Mesendoderm (in vitro differentiated cells): ENCODE measurements at regions not wholly inside any gene's neighbourhood (a gene's known extent, or its start where the extent isn't known, plus 50 kb on each side); places are given as distances from the start of the nearest gene placed in this dataset.
"Not testable (repeated sequence)": the region's sequence is repeated elsewhere in the genome, so short reads cannot be mapped to it uniquely, and the experiment has no call there.

Source experiments
- DNase-seq: peaks from one replicate; pipeline ENCODE4 v3.0.0; 2013
- H2AK5ac ChIP-seq: 2 replicates; pipeline ENCODE4 v1.6.1; 2013; ENCODE audit warnings: low read length, inconsistent platforms
- H2BK120ac ChIP-seq: 2 replicates; pipeline ENCODE4 v1.6.1; 2013; ENCODE audit warnings: low read depth, mild to moderate bottlenecking, low read length, moderate library complexity, mixed read lengths
- H2BK15ac ChIP-seq: replicated peaks from 2 replicates; pipeline ENCODE4 v1.6.1; 2013; ENCODE audit warnings: low read depth, mild to moderate bottlenecking, moderate library complexity
- H2BK5ac ChIP-seq: 2 replicates; pipeline ENCODE4 v1.6.1; 2013; ENCODE audit warnings: low read length, inconsistent platforms
- H3K18ac ChIP-seq: 2 replicates; pipeline ENCODE4 v1.6.1; 2013; ENCODE audit warnings: mild to moderate bottlenecking, low read length, mixed read lengths
- H3K23ac ChIP-seq: one replicate; pipeline ENCODE4 v1.6.1; 2013; ENCODE audit warnings: low read length
- H3K27ac ChIP-seq: 2 replicates; pipeline ENCODE4 v1.5.1; 2013; ENCODE audit warnings: low read depth, mild to moderate bottlenecking, inconsistent platforms, low read length, moderate library complexity
- H3K27me3 ChIP-seq: 2 replicates; pipeline ENCODE4 v1.6.1; 2013; ENCODE audit warnings: low read length, control low read depth, mild to moderate bottlenecking, inconsistent platforms; ENCODE audit not compliant: insufficient read depth, poor library complexity
- H3K36me3 ChIP-seq: 2 replicates; pipeline ENCODE4 v1.6.1; 2013; ENCODE audit warnings: low read length, inconsistent platforms; ENCODE audit not compliant: control insufficient read depth, insufficient read depth
- H3K4ac ChIP-seq: one replicate; pipeline ENCODE4 v1.6.1; 2013; ENCODE audit warnings: low read depth, mild to moderate bottlenecking, low read length, moderate library complexity
- H3K4me1 ChIP-seq: 2 replicates; pipeline ENCODE4 v1.6.1; 2013; ENCODE audit warnings: low read depth, low read length, inconsistent platforms; ENCODE audit not compliant: control insufficient read depth
- H3K4me2 ChIP-seq: 2 replicates; pipeline ENCODE4 v1.6.1; 2013; ENCODE audit warnings: low read length
- H3K4me3 ChIP-seq: 2 replicates; pipeline ENCODE4 v1.5.1; 2013; ENCODE audit warnings: mild to moderate bottlenecking, low read length
- H3K56ac ChIP-seq: one replicate; pipeline ENCODE4 v1.6.1; 2013; ENCODE audit warnings: low read length
- H3K79me1 ChIP-seq: 2 replicates; pipeline ENCODE4 v1.6.1; 2013; ENCODE audit warnings: low read length, inconsistent platforms
- H3K79me2 ChIP-seq: 2 replicates; pipeline ENCODE4 v1.6.1; 2013; ENCODE audit warnings: mild to moderate bottlenecking, low read length; ENCODE audit not compliant: control insufficient read depth, insufficient read depth
- H3K9ac ChIP-seq: 2 replicates; pipeline ENCODE4 v1.6.1; 2013; ENCODE audit warnings: low read length, inconsistent platforms
- H4K5ac ChIP-seq: one replicate; pipeline ENCODE4 v1.6.1; 2013; ENCODE audit warnings: low read length
- H4K8ac ChIP-seq: one replicate; pipeline ENCODE4 v1.6.1; 2013; ENCODE audit warnings: low read depth, mild to moderate bottlenecking, control low read depth, low read length, moderate library complexity
- WGBS: extraction: QIAGEN DNeasy Blood & Tissue Kit; methylation state at CpG from one replicate; pipeline ENCODE4 v1.1.7; 2013; ENCODE audit warnings: low lambda C conversion rate, missing lambda C conversion rate; ENCODE audit not compliant: insufficient coverage; ENCODE audit errors: extremely low coverage; 5-methylcytosine and 5-hydroxymethylcytosine counted together

DNA sequence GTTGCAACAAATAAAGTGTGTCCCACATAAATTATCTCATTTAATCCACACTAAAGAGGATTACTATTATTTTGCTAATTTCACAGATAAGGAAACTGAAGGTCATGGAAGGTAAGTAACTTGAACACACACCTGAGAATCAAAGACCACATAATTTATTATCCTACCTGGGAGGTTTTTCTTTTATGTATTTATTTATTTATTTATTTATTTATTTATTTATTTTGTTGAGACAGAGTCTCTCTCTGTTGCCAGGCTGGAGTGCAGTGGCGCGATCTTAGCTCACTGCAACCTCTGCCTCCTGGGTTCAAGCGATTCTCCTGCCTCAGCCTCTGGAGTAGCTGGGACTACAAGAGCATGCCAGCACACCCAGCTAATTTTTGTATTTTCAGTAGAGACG, 1011.4 kb downstream of the VRK1 start:
- not testable (repeated sequence) for H3K79me1 ChIP-seq, H3K23ac ChIP-seq, H2BK120ac ChIP-seq, H4K5ac ChIP-seq, H4K8ac ChIP-seq, H3K4me3 ChIP-seq, H2BK15ac ChIP-seq, H2BK5ac ChIP-seq, H3K9ac ChIP-seq, H3K27ac ChIP-seq, H3K4ac ChIP-seq, H3K56ac ChIP-seq, H2AK5ac ChIP-seq, H3K4me2 ChIP-seq, H3K4me1 ChIP-seq, H3K36me3 ChIP-seq, H3K27me3 ChIP-seq, H3K18ac ChIP-seq, DNase-seq, H3K79me2 ChIP-seq
- no CpG with 5 or more reads among the region's 4 CpGs for WGBS

DNA sequence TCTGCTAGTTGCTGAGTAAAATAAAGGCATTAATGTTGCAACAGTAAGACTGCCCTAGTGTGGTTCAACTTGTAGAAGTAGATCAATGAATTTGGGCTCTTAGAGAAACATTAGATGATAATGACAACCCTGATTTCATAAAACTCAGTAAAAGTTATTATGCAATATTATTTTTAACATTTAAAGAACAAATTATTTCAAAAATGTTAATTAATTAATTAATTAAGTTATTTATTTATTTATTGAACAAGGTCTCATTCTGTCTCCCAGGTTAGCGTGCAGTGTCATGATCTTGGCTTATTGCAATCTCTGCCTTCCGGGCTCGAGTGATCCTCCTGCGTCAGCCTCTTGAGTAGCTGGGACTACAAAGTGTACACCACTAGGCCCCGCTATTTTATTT, 1016.4 kb downstream of the VRK1 start:
- Histone ChIP-seq H3K23ac (no peak overlapping the region), H3K9ac (no peak overlapping the region), H2BK15ac (no peak overlapping the region), H2BK5ac (no peak overlapping the region), H3K4me1 (no peaks in the 10 kb centered on the region), H3K4me3 (no peak overlapping the region), H4K8ac (no peak overlapping the region), H3K4me2 (no peak overlapping the region), H3K79me2 (no peaks in the 10 kb centered on the region), H2AK5ac (no peak overlapping the region), H3K36me3 (no peaks in the 10 kb centered on the region), H3K18ac (no peak overlapping the region), H3K4ac (no peak overlapping the region), H2BK120ac (no peak overlapping the region), H3K27me3 (no peaks in the 10 kb centered on the region), H3K56ac (no peak overlapping the region), H3K27ac (no peak overlapping the region), H4K5ac (no peak overlapping the region), H3K79me1 (no peaks in the 10 kb centered on the region)
- DNase-seq: no peak
- no CpG with 5 or more reads among the region's 5 CpGs for WGBS

DNA sequence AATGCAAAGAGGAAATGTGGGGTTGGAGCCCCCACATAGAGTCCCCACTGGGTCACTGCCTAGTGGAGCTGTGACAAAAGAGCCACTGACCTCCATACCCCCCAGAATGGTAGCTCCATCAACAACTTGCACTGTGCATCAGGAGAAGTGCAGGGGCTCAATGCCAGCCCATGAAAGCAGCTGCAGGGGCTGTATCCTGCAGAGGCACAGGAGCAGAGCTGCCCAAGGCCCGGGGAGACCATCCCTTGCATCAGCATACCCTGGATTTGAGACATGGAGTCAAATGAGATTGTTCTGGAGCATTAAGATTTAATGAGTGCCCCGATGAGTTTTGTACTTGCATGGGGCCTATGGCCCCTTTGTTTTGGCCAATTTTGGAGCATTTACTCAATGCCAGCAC, 1023.6 kb downstream of the VRK1 start:
- no CpG with 5 or more reads among the region's 2 CpGs for WGBS
- no peaks in the 10 kb centered on the region for H3K4me1 ChIP-seq
- no peak overlapping the region for H4K5ac ChIP-seq
- no peaks in the 10 kb centered on the region for H3K36me3 ChIP-seq
- no peak overlapping the region for H4K8ac ChIP-seq
- H3K27me3 ChIP-seq: no peaks in the 10 kb centered on the region
- H3K27ac ChIP-seq: no peak overlapping the region
- H2AK5ac ChIP-seq: no peak overlapping the region
- H2BK15ac ChIP-seq: no peak overlapping the region
- H3K4me2 ChIP-seq: no peak overlapping the region
- no peak overlapping the region for H3K56ac ChIP-seq
- no peak overlapping the region for H2BK120ac ChIP-seq
- no peaks in the 10 kb centered on the region for H3K79me2 ChIP-seq
- no peak overlapping the region for H3K18ac ChIP-seq
- no peak overlapping the region for H3K9ac ChIP-seq
- H2BK5ac ChIP-seq: no peak overlapping the region
- DNase-seq: no peak
- H3K4ac ChIP-seq: no peak overlapping the region
- no peak overlapping the region for H3K23ac ChIP-seq
- H3K4me3 ChIP-seq: no peak overlapping the region
- no peaks in the 10 kb centered on the region for H3K79me1 ChIP-seq

DNA sequence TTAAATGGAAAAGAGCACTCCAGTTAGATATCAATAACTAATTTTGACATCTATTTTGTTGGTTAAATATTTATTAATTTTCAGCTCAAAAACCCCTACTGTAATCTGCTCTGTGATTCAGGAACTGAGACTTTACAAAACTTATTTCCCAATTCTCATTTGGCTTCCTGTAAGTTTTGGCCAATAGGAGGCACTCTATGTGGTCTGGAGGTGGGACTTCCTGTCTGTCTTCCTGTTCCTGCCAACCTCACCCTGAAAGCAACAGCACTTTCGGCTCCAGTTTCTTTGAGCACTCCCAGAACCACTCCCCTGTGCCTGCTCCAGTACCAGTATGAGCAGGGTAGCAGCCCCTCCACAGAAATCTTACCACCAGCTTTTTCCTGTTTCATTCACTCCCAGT, 1027.0 kb downstream of the VRK1 start:
- DNase-seq: no peak
- H2BK15ac ChIP-seq: no peak overlapping the region
- no peak overlapping the region for H2BK5ac ChIP-seq
- no peak overlapping the region for H4K8ac ChIP-seq
- no peaks in the 10 kb centered on the region for H3K79me1 ChIP-seq
- no peaks in the 10 kb centered on the region for H3K27me3 ChIP-seq
- H3K9ac ChIP-seq: no peak overlapping the region
- no peak overlapping the region for H3K18ac ChIP-seq
- H3K4me1 ChIP-seq: no peaks in the 10 kb centered on the region
- no peak overlapping the region for H3K23ac ChIP-seq
- H3K79me2 ChIP-seq: no peaks in the 10 kb centered on the region
- no peak overlapping the region for H2AK5ac ChIP-seq
- no peak overlapping the region for H3K27ac ChIP-seq
- H2BK120ac ChIP-seq: no peak overlapping the region
- no peaks in the 10 kb centered on the region for H3K36me3 ChIP-seq
- no peak overlapping the region for H4K5ac ChIP-seq
- no peak overlapping the region for H3K4me3 ChIP-seq
- no CpG with 5 or more reads among the region's 1 CpG for WGBS
- no peak overlapping the region for H3K4me2 ChIP-seq
- no peak overlapping the region for H3K4ac ChIP-seq
- no peak overlapping the region for H3K56ac ChIP-seq

DNA sequence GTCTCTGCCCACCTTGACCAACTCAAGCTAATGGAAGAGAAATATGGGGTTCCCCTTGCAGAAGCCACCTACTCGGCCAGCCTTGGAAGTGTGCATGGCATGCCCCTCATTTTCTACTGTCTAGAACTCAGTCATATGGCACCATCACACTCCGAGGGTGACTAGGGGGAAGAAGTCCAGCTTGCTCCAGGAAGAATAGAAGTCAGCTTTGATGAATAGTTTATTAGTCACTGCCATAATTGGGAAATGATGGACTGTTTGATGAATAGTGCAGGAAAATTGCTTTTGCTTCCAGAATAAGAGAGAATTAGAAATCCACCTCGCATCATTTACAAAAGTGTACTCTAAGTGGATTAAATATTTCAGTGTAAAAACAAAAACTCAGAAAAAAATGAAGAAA, 1030.6 kb downstream of the VRK1 start:
- H3K4me3 ChIP-seq: no peak overlapping the region

DNA sequence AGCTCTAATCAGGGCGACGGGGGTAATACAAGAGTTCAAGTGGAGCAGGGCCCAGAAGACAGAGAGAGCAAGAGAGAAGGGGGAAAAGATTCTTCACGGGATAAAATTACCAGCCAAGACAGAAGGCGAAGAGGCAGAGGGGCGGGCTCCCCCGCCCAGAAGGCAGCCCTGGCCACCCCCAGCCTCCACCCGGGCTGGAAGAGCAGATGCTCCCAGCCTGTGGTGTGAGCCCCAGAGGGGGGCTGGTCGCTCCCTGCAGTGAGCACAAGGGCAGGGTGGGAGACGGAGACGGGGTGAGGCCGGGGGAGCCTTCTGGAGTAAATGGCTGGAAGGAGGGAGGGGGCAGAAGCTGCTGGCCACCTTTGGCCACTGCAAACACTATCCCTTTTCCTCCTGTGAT, 1035.6 kb downstream of the VRK1 start:
- H4K8ac ChIP-seq: no peak overlapping the region

More for the DNA sequence above, 1030.6 kb downstream of the VRK1 start:
- H3K27ac ChIP-seq: no peak overlapping the region
- H3K9ac ChIP-seq: no peak overlapping the region
- no peak overlapping the region for H2BK15ac ChIP-seq
- H3K18ac ChIP-seq: no peak overlapping the region
- H4K8ac ChIP-seq: no peak overlapping the region
- H2BK5ac ChIP-seq: no peak overlapping the region
- no peak overlapping the region for H3K4ac ChIP-seq
- H3K27me3 ChIP-seq: no peaks in the 10 kb centered on the region
- no peaks in the 10 kb centered on the region for H3K79me2 ChIP-seq
- WGBS: no CpG with 5 or more reads among the region's 3 CpGs
- H3K79me1 ChIP-seq: no peaks in the 10 kb centered on the region
- no peak overlapping the region for H2BK120ac ChIP-seq
- H4K5ac ChIP-seq: no peak overlapping the region
- H3K4me1 ChIP-seq: no peaks in the 10 kb centered on the region
- no peaks in the 10 kb centered on the region for H3K36me3 ChIP-seq
- no peak overlapping the region for H3K23ac ChIP-seq
- no peak overlapping the region for H2AK5ac ChIP-seq
- no peak overlapping the region for H3K4me2 ChIP-seq
- DNase-seq: no peak
- H3K56ac ChIP-seq: no peak overlapping the region

More for the DNA sequence above, 1035.6 kb downstream of the VRK1 start:
- no peak overlapping the region for H3K4me2 ChIP-seq
- no peak overlapping the region for H2BK5ac ChIP-seq
- no peaks in the 10 kb centered on the region for H3K79me2 ChIP-seq
- no peak overlapping the region for H3K9ac ChIP-seq
- DNase-seq: no peak
- H3K4me1 ChIP-seq: no peaks in the 10 kb centered on the region
- no peak overlapping the region for H3K23ac ChIP-seq
- H4K5ac ChIP-seq: no peak overlapping the region
- no peak overlapping the region for H3K27ac ChIP-seq
- H3K18ac ChIP-seq: no peak overlapping the region
- H2BK120ac ChIP-seq: no peak overlapping the region
- no peak overlapping the region for H3K4ac ChIP-seq
- H3K4me3 ChIP-seq: no peak overlapping the region
- no CpG with 5 or more reads among the region's 11 CpGs for WGBS
- H2AK5ac ChIP-seq: no peak overlapping the region
- H3K27me3 ChIP-seq: no peaks in the 10 kb centered on the region
- H2BK15ac ChIP-seq: no peak overlapping the region
- H3K36me3 ChIP-seq: no peaks in the 10 kb centered on the region
- H3K79me1 ChIP-seq: no peaks in the 10 kb centered on the region
- H3K56ac ChIP-seq: no peak overlapping the region
